SK-N-SH (cell line): ENCODE measurements at regions not wholly inside any gene's neighbourhood (a gene's known extent, or its start where the extent isn't known, plus 50 kb on each side); places are given as distances from the start of the nearest gene placed in this dataset.

Experiments
- CTCF ChIA-PET: fragments of 300-600, 350-600 bp; formaldehyde crosslinking; extraction: SDS; loops from one replicate; lab custom pipeline; 2021; lab: Yijun Ruan, JAX
- POLR2A ChIA-PET: fragments of 350-600 bp; sonication (Branson Sonifier 250); formaldehyde crosslinking; extraction: SDS; loops from one replicate; lab custom pipeline; 2020; ENCODE audit warnings: antibody characterized with exemption, inconsistent platforms; lab: Yijun Ruan, JAX
- DNase-seq: peaks from one replicate; pipeline ENCODE4 v3.0.0; 2012
- H2AFZ ChIP-seq: fragments of 200-600 bp; sonication (generic); 2 replicates; pipeline ENCODE4 v1.8.1; 2016; ENCODE audit warnings: antibody characterized with exemption, mild to moderate bottlenecking, low read depth
- H3F3A ChIP-seq: fragments of 200-600 bp; sonication (generic); replicated peaks from 2 replicates; pipeline ENCODE3; 2016; ENCODE audit warnings: antibody characterized with exemption, mild to moderate bottlenecking; ENCODE audit not compliant: insufficient read depth
- H3K27ac ChIP-seq, 2 experiments: fragments of 200-500 bp in 1 of 2; fragments of 200-600 bp in 1 of 2; sonication (Bioruptor generic) in 1 of 2; sonication (generic), shearing (Covaris generic) in 1 of 2; 2 replicates each; pipeline versions ENCODE4 v1.5.1 to v1.6.1; 2014 to 2016; ENCODE audit warnings: low read depth in 2 of 2, inconsistent platforms in 1 of 2, low read length in 1 of 2, mild to moderate bottlenecking in 1 of 2, mixed read lengths in 1 of 2
- H3K27me3 ChIP-seq: fragments of 200-600 bp; sonication (generic), shearing (Covaris generic); 2 replicates; pipeline ENCODE4 v1.6.1; 2016; ENCODE audit warnings: mixed run types; ENCODE audit not compliant: insufficient read depth
- H3K36me3 ChIP-seq, 2 experiments: fragments of 200-500 bp in 1 of 2; fragments of 200-600 bp in 1 of 2; sonication (Bioruptor generic) in 1 of 2; sonication (generic) in 1 of 2; replicated peaks in 1 of 2; 2 replicates each; pipeline versions ENCODE3 to v1.5.1; 2014 to 2016; ENCODE audit warnings: low read length in 1 of 2, mild to moderate bottlenecking in 1 of 2; ENCODE audit not compliant: insufficient read depth in 2 of 2, control insufficient read depth in 1 of 2
- H3K4me1 ChIP-seq, 2 experiments: fragments of 200-500 bp in 1 of 2; fragments of 200-600 bp in 1 of 2; sonication (Bioruptor generic) in 1 of 2; sonication (generic), shearing (Covaris generic) in 1 of 2; 2 replicates each; pipeline versions ENCODE4 v1.5.1 to v1.6.1; 2014 to 2016; ENCODE audit warnings: low read depth in 1 of 2, low read length in 1 of 2, mixed run types in 1 of 2; ENCODE audit not compliant: insufficient read depth in 2 of 2, control insufficient read depth in 1 of 2
- H3K4me2 ChIP-seq: fragments of 200-600 bp; sonication (generic), shearing (Covaris generic); 2 replicates; pipeline ENCODE4 v1.6.1; 2017; ENCODE audit warnings: mixed run types
- H3K4me3 ChIP-seq, 2 experiments: fragments of 200-500 bp in 1 of 2; fragments of 200-600 bp in 1 of 2; sonication (Bioruptor generic) in 1 of 2; sonication (generic), shearing (Covaris generic) in 1 of 2; 2 replicates each; pipeline versions ENCODE4 v1.5.1 to v1.8.1; 2014 to 2016; ENCODE audit warnings: low read depth in 2 of 2, inconsistent platforms in 1 of 2, low read length in 1 of 2, mild to moderate bottlenecking in 1 of 2, mixed read lengths in 1 of 2, moderate library complexity in 1 of 2
- H3K79me2 ChIP-seq: fragments of 200-600 bp; sonication (generic); 2 replicates; pipeline ENCODE4 v1.8.1; 2017; ENCODE audit warnings: mild to moderate bottlenecking; ENCODE audit not compliant: insufficient read depth
- H3K9ac ChIP-seq: fragments of 200-600 bp; sonication (generic); 2 replicates; pipeline ENCODE4 v1.6.1; 2017; ENCODE audit warnings: mixed run types
- H3K9me2 ChIP-seq: fragments of 200-600 bp; sonication (generic); 2 replicates; pipeline ENCODE4 v1.6.1; 2017; ENCODE audit warnings: mixed run types
- H3K9me3 ChIP-seq: fragments of 200-600 bp; sonication (generic); 2 replicates; pipeline ENCODE4 v1.6.1; 2017; ENCODE audit warnings: mixed run types, mild to moderate bottlenecking, moderate library complexity
- H4K20me1 ChIP-seq: fragments of 200-600 bp; sonication (generic); 2 replicates; pipeline ENCODE4 v1.6.1; 2017; ENCODE audit warnings: mild to moderate bottlenecking, mixed run types; ENCODE audit not compliant: insufficient read depth
- CTCF ChIP-seq: fragments of 200-600 bp; sonication (generic); IDR thresholded peaks from 2 replicates; pipeline ENCODE4 v1.6.1; 2017; ENCODE audit warnings: antibody characterized with exemption, mild to moderate bottlenecking, moderate library complexity
- FOSL2 ChIP-seq: IDR thresholded peaks from 2 replicates; pipeline ENCODE4 v1.4.0; 2012; ENCODE audit warnings: low read depth, mild to moderate bottlenecking, moderate library complexity, borderline replicate concordance
- FOXJ3 ChIP-seq: sonication (generic); formaldehyde crosslinking; IDR thresholded peaks from 2 replicates; pipeline ENCODE4 v1.5.1; 2020; ENCODE audit warnings: mild to moderate bottlenecking, missing genetic modification reagents
- GABPA ChIP-seq: IDR thresholded peaks from 2 replicates; pipeline ENCODE4 v1.4.0; 2012; ENCODE audit warnings: low read depth, mild to moderate bottlenecking
- GATA2 ChIP-seq: sonication (generic); formaldehyde crosslinking; IDR thresholded peaks from 2 replicates; pipeline ENCODE4 v1.5.0; 2020; ENCODE audit warnings: mild to moderate bottlenecking, missing genetic modification reagents
- MAX ChIP-seq: IDR thresholded peaks from 2 replicates; pipeline ENCODE4 v1.4.0; 2012; ENCODE audit warnings: low read depth
- NFIC ChIP-seq: IDR thresholded peaks from 2 replicates; pipeline ENCODE4 v1.4.0; 2012; ENCODE audit warnings: borderline replicate concordance
- PBX3 ChIP-seq: IDR thresholded peaks from 2 replicates; pipeline ENCODE4; 2012
- POLR2AphosphoS5 ChIP-seq: IDR thresholded peaks from 2 replicates; pipeline ENCODE4 v1.6.1; 2012; ENCODE audit warnings: low read depth, low read length
- RAD21 ChIP-seq: IDR thresholded peaks from 2 replicates; pipeline ENCODE4 v1.6.1; 2012; ENCODE audit warnings: mild to moderate bottlenecking, low read length
- REST ChIP-seq: IDR thresholded peaks from 2 replicates; pipeline ENCODE4 v1.6.1; 2012; ENCODE audit warnings: mild to moderate bottlenecking, low read depth, low read length, moderate library complexity
- RXRA ChIP-seq: IDR thresholded peaks from 2 replicates; pipeline ENCODE4 v1.4.0; 2012; ENCODE audit warnings: low read depth, mild to moderate bottlenecking, borderline replicate concordance
- SIN3A ChIP-seq: IDR thresholded peaks from 2 replicates; pipeline ENCODE4 v1.6.1; 2012; ENCODE audit warnings: low read depth, mild to moderate bottlenecking, low read length, moderate library complexity, borderline replicate concordance
- TCF12 ChIP-seq: IDR thresholded peaks from 2 replicates; pipeline ENCODE4 v1.4.0; 2012
- TEAD4 ChIP-seq: IDR thresholded peaks from 2 replicates; pipeline ENCODE4 v1.4.0; 2012; ENCODE audit warnings: mild to moderate bottlenecking, borderline replicate concordance; ENCODE audit not compliant: insufficient read depth
- USF1 ChIP-seq: IDR thresholded peaks from 2 replicates; pipeline ENCODE4 v1.4.0; 2012; ENCODE audit warnings: low read depth, borderline replicate concordance
- USF2 ChIP-seq: fragments of 150-350 bp; IDR thresholded peaks from 2 replicates; pipeline ENCODE4 v1.6.1; 2017; ENCODE audit warnings: antibody characterized with exemption, low read length, low read depth, borderline replicate concordance
- YY1 ChIP-seq: IDR thresholded peaks from 2 replicates; pipeline ENCODE4 v1.4.0; 2012; ENCODE audit warnings: low read depth, mild to moderate bottlenecking
- ZBTB33 ChIP-seq: IDR thresholded peaks from 2 replicates; pipeline ENCODE4 v1.4.0; 2012; ENCODE audit warnings: low read depth, borderline replicate concordance
- WGBS: methylation state at CpG from one replicate; pipeline ENCODE4 v1.1.6; 2017; ENCODE audit warnings: low lambda C conversion rate; 5-methylcytosine and 5-hydroxymethylcytosine counted together

DNA sequence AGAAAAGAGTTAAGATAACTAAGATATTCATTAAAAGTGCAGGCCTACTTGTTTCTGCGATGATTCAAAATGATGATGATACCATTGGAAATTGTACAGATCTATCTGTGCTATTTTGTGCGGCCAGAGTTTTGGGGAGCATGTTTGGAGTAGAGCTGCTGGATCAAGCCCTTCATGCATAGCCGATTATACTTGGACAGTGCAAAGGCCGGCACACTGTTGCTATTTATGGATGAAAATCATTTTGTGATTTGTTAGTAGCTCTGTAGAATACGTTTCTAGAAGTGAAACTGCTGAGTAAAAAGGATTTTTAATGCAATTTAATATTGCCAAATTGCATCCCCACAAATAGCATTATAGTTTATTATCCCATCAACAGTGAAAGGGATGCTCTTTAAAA is 82.1 kb upstream of the NMUR2 start:
- Histone ChIP-seq H3K9me2 (no peaks in the 10 kb centered on the region), H3K4me2 (no peak overlapping the region), H3K27ac (no peak overlapping the region), H3K36me3 (no peaks in the 10 kb centered on the region), H3K9ac (no peak overlapping the region), H3K79me2 (no peaks in the 10 kb centered on the region), H3K4me3 (no peak overlapping the region), H3K4me1 (no peaks in the 10 kb centered on the region), H3K9me3 (no peaks in the 10 kb centered on the region), H3F3A (no peaks in the 10 kb centered on the region), H2AFZ (no peak overlapping the region), H3K27me3 (no peaks in the 10 kb centered on the region), H4K20me1 (no peaks in the 10 kb centered on the region)
- ChIA-PET CTCF (interaction anchor here (2.0 kb wide), 1 partner anchor 26 kb away, joined by 6 read pairs; no protein-coding TSS in a partner anchor), POLR2A (no interaction called here)
- WGBS: 34% methylated on average over 5 of the region's 5 CpGs
- no peak for DNase-seq
- TF ChIP-seq ZBTB33 (no peak), SIN3A (no peak), RXRA (no peak), PBX3 (no peak), YY1 (no peak), TCF12 (no peak), USF1 (no peak), POLR2AphosphoS5 (no peak), FOSL2 (no peak), TEAD4 (no peak)

- DNase-seq: no peak
- 13% methylated on average over 2 of the region's 2 CpGs for WGBS
- Histone ChIP-seq H4K20me1 (no peaks in the 10 kb centered on the region), H3K9me2 (no peaks in the 10 kb centered on the region), H3K79me2 (no peaks in the 10 kb centered on the region), H3K27me3 (no peaks in the 10 kb centered on the region), H3K9me3 (no peaks in the 10 kb centered on the region), H3K4me1 (no peaks in the 10 kb centered on the region), H2AFZ (no peak overlapping the region), H3F3A (no peaks in the 10 kb centered on the region), H3K4me2 (no peak overlapping the region), H3K4me3 (no peak overlapping the region), H3K27ac (no peak overlapping the region), H3K36me3 (no peaks in the 10 kb centered on the region), H3K9ac (no peak overlapping the region)
- ChIA-PET POLR2A (interaction anchor here (0.6 kb wide), 1 partner anchor 12 kb away, joined by 3 read pairs; no protein-coding TSS in a partner anchor), CTCF (interaction anchor here (2.0 kb wide), 1 partner anchor 25 kb away, joined by 6 read pairs; no protein-coding TSS in a partner anchor)
- TF ChIP-seq GABPA (no peak), MAX (no peak), FOXJ3 (CRISPR knock-in tag) (no peak), REST (no peak), RAD21 (no peak), YY1 (no peak), NFIC (no peak), USF2 (no peak), CTCF (no peak), GATA2 (CRISPR knock-in tag) (no peak)
These were observed 83.8 kb upstream of the NMUR2 start for GRCh38 chr5:152488869-152489268.
